Neural progenitor cell (in vitro differentiated cells): ENCODE measurements at regions not wholly inside any gene's neighbourhood (a gene's known extent, or its start where the extent isn't known, plus 50 kb on each side); places are given as distances from the start of the nearest gene placed in this dataset.

Experiments
- CTCF ChIP-seq: fragments of 200-600 bp; sonication (generic); IDR thresholded peaks from 2 replicates; pipeline ENCODE4 v1.5.1; 2017; ENCODE audit warnings: antibody characterized with exemption, mild to moderate bottlenecking
- EZH2 ChIP-seq: fragments of 200-600 bp; sonication (generic); IDR thresholded peaks from 2 replicates; pipeline ENCODE4 v1.6.1; 2017; ENCODE audit warnings: antibody characterized with exemption, mild to moderate bottlenecking, moderate library complexity

DNA sequence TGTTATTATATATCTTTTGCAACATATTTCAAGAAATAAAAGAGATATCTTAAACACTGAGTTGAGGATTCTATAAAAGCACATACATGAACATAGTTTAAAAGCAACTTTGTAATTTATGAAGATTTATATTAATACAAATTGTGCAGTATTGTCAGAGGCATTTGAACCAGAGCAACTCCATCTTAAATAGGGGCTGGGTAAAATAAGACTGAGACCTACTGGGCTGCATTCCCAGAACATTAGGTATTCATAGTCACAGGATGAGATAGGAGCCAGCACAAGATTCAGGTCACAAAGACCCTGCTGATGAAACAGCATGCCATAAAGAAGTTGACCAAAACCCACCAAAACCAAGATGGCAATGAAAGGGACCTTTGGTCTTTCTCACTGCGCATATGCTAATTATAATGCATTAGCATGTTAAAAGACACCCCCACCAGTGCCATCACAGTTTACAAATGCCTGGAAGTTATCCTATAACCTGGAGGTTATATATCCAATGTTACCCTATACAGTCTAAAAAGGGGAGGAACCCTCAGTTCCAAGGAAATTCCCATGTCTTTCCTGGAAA is 320.2 kb downstream of the FAM170A start:
- TF ChIP-seq CTCF: no peak
- no peak for TF ChIP-seq EZH2
